HG02678 (cell line): ENCODE measurements at regions not wholly inside any gene's neighbourhood (a gene's known extent, or its start where the extent isn't known, plus 50 kb on each side); places are given as distances from the start of the nearest gene placed in this dataset.

Experiments
- ATAC-seq: cut with Tn5 transposase; IDR thresholded peaks from one replicate; pipeline ENCODE4 v1.9.1; 2021; ENCODE audit warnings: mild to moderate bottlenecking, moderate library complexity; ENCODE audit not compliant: unreplicated experiment

DNA sequence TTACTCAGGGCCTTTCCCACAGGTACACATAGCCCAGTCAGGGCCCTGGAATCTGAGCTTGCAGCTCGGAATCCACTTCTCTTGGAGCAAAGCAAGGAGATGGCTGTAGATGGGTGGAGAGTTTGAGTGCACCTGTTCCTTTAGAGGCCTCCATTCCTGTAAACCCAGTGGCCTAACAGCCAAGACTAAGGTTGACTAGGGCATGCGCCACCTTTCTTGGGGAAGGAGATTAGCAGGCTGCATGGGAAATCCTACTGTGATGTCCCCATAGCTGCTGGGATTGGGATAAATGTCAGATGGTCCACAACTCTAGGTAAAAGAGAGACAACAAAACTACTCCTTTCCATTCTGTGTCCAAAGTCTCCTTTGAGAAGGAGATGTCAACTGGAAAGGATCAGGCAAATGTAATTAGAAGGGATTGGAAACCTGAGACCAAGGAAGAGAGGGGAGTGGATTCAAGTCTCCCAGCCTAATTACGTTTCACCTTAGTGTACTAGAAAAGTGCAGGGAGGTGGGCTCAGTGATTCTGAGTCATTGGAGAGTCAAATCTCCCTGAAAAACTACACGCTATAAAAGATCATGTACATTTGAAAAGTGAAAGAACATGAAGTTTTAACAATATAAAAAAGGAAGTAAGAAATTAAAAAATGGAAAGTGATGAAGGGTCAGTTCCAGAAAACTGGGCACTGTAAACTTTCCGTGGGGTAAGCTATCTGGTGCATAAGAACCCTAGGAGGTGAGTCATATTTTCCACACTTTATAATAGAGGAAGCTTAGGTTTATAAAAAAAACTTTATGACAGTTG, 104.2 kb downstream of the SEC61B start:
- no peak for ATAC-seq

DNA sequence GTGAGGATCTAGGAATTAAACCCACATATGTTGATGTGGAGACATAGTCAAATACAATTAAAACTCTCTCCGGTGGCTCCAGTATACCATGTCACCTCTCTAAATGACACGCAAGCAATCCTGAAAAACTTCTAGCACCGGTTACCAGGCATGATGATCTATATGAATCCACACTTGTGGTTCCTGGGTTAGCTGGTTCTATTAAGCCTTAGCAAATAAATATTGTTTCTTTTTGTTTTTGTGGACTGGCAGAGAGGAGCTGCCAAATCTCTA, 104.8 kb downstream of the SEC61B start:
- ATAC-seq, result no peak

DNA sequence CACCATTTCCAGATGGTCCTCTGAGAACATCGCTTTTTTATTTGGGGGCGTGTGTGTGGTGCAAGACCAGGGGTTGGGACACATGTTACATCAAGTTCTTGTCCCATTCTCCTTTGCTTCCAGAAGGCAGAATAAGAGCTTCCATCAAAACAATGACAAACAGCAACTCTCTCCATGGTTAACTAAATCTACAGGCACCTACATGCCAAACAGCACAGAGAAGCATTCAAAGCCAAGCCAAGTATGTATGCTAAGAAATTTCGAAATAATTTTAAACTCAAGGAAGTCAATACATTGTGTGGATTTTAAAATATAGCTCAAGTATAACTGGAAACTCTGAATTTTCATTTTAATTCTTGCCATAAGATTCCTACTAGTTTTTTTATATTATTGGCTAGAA, 105.6 kb downstream of the SEC61B start:
- no peak for ATAC-seq

DNA sequence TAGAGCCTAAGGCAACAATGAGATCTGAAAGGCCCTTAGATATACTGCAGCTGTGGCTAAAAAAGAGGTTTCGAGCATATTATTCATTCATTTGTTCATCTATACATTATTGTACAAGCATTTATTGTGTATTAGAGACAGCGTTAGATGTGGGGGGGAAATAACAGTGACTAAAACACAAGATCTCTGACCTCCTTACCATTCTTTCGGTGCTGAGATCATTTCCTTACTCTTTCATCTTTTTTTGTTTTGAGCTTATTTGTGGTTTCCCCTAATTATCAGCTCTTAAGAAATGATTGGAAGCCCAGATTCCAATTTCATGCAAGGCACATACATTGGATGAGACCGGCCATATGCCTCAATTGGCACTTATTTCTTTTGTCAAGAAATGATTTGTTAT, 113.2 kb downstream of the SEC61B start:
- no peak for ATAC-seq

DNA sequence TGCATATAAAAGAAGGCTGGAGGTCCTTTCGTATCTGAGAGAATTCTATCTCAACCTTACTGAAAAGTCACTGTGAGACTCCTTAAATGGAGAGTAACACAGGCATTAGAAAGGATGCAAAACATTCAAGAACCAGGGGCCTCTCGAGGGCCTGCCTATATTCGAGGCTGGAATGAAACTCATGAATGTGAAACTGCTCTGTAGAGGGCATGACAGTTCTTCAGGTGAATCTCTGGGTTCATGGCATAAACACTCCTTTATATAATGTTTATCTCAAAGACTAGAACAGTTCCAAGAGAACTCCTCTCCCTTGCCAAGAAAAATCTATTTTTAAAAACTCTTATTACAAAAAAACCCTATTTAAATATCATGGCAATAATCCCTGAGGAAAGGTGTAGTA, 113.9 kb downstream of the SEC61B start:
- no peak for ATAC-seq

DNA sequence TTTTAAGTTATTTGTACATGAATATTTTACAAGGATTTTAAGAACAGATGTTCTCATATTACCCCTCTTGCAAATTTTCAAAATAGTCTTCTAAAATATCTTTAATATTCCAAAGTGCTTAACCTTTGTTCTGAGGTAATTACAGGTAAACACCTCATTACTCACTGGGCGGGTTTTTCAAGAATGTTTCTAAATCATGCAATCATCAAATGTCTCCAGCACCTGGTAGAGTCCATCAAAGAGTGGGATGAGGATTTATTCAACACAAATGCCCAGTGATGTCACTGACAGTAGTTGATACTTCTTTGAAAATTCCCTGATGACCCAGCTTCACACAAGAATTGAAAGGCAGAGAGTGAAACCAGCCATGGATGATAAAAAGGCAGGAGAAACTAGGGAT, 114.4 kb downstream of the SEC61B start:
- no peak for ATAC-seq

DNA sequence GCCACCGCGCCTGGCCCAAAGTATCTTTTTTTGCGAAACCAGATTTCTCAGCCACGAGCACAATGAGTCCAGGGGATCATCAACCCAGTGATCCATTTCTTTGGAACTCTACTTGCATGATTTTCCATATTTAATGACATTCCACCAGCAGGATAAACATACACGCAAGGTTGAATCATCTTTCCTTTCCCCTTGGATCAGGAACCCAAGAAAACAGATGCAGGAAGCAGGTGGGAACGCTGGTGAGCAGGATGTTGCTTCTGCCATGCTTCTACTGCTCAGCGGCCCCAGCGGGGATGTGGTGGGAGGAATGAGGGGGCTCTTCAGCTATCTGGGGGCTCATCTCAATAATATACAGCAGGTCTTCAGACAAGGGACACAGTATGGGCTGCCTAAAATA, 118.2 kb downstream of the SEC61B start:
- ATAC-seq, result no peak

DNA sequence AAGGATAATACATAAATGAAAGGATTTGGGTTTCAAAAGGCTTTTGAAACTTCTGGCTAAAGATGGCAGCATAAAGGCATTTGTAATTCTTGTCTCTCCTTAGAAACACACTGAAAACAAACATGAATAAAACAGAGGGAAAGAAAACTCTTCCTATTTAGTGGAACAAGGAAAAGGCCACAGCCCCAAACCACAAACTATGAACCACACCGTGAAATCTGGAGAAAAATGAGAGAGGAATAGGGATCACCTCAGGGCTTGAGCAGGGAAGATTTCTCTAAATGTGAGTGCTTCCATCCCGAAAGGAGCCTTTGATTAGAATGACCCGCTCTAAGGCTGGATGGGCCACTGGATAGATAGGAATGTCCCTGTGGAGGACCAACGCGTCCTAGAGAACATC, 119.6 kb downstream of the SEC61B start:
- no peak for ATAC-seq

DNA sequence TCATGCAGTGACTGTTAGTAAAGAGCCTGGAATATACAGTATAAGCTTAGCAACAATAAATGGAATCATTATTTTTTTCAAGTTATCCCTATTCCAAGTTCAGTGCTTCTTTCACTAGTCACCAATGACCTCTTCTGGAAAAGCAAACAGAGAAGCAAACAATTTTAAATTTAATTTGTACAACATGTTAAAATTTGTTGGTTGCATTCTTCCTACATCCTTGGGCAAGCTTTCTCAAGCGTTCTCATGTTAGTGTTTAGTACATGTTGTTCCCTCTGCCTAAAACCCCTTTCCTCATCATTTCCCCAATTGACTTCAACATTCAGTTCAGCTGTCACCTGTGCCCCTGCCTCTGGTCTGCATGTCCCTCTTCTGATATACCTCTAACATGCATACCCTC, 123.4 kb downstream of the SEC61B start:
- ATAC-seq, result no peak

DNA sequence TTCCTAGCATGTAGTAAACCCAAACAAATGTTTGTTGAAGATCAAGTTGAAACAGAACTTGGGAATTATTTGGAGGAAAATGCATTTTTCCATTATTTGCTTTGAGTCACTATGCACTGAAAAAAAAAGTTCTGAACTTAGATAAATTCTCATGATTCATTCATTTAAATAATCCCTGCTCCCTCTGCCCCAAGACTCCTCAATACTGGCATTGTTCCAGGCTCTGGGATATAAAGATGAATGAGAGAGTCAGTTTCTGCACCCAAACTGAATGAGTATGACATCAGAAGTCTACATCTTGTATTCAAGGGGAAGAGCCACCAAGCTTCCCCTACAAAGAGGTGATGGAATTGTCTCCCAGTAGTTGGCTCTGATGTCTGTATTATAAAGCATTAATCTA, 123.9 kb downstream of the SEC61B start:
- no peak for ATAC-seq

DNA sequence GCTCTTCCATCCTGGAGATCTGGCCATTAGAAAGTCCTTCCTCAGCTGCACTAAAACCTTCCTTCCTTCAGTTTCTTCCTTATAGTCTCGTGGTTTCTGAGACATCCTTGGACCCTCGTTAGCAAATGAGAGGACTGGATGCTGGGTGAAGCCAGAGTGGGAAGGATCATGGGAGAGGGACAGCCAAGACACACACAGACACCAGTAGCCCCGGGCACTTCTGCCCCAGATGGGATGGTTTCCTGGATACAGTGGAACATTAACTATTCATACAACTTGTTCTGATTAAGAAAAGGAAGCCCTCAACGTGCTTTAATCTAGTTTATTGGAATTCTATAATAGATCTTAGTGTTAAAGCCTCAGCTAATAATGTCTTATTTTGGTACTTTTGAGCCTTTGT, 125.5 kb downstream of the SEC61B start:
- ATAC-seq, result no peak

DNA sequence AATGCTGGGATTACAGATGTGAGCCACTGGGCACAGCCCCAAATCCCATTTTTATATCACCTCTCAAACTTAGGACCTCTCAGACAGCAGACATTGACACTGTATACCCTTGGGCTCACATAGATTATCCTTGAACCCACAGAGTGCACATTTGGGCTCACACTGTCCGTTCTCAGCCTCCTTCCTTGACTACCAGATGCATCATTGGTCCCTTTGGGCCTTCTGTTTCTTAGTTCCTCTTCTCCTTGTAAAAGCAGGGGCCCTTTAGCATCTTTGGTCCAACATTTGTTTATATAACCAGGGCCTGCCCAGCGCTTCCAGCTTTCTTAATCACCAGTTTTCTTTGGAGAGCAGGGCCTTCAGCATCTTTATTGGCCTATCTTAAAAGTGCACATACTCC, 126.2 kb downstream of the SEC61B start:
- no peak for ATAC-seq

DNA sequence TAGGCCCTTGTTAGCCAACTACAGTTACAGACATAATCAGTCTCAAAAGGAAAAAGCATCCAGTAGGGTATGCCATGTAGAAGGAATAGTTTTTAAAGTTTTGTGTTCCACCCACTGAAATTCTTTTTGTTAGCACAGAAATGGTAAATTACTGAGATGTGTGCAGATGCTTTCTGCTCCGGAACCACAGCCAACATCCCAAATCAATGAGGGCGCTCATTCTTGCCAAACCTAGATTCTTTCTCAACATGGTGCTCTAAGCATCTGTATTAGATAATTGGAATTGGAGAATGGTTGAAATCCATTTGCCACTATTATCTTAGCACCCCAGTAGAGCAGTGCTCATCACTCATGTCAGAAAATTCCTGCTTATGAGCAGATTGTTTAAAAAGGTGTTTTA, 127.8 kb downstream of the SEC61B start:
- ATAC-seq, result no peak

DNA sequence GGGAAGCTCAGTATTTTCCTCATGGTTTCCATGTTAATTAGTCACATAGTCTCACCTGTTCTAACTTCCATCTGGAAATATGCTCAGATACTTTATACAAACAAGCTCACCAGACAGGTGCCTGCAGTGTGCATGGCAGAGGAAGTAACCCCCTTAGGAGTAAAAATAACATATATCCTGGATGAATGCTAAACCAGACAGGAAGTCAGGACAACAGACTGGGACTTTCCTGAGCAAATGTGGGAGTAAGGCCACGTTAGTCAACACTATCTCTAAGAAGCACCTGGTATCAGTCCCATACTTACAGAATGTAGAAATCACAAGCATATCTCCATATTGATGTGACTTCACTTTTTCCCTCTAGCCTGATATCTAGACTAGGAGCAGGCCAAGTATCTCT, 128.4 kb downstream of the SEC61B start:
- no peak for ATAC-seq

DNA sequence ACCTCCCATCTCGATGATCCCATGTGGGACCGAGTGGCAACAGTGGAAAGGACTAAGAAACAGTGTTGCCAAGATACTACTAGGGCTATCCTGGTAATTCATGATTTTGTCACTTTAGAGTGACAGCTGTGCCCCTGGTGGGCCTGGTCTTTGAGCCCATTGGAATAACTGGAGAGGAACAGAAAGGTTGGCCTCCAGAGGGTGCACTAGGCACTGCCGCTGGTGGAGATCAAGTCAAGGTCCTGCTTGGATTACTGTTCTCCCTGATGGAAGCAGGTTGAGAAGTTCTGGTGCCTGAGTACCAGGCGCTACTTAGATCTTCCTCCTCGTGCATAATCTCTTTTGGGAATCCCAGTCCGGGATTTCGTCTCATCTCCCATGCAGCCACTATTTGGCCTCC, 129.6 kb downstream of the SEC61B start:
- no peak for ATAC-seq

DNA sequence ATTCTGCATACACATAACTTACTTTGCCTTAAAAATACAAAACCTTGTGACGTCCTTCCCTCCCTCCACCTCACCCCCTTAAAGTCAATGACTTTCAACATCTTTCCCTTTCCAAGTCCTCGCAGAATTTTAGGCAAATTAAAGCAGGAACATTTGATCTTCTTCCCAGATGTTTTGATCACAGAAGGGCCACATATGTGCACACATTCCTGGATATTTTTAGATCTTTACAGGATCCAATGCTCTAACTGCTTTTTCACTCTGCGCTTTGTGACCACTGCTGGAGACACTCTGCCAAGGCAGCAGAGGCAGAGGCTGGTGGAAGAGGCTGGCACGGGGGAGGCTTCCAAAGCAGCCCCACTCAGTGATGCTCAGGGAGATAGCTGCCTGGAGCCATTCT, 130.7 kb downstream of the SEC61B start:
- no peak for ATAC-seq

DNA sequence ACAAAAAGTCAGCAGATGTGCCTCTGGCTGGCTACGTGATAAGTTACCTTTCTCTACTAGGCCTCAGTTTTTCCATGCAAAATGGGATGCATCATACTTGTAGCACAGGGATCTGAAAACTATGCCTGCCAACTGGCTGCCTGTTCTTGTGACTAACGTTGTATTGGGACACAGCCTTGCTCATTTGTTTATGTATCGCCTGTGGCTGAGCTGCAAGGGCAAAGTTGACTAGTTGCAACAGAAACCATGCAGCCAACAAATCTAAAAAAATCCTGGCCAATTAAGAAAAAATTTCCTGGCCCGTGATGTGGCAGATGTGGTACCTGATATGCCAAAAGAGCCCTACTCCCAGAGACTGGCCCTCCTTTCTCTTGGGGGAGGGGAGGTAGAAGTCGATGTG, 131.3 kb downstream of the SEC61B start:
- no peak for ATAC-seq

DNA sequence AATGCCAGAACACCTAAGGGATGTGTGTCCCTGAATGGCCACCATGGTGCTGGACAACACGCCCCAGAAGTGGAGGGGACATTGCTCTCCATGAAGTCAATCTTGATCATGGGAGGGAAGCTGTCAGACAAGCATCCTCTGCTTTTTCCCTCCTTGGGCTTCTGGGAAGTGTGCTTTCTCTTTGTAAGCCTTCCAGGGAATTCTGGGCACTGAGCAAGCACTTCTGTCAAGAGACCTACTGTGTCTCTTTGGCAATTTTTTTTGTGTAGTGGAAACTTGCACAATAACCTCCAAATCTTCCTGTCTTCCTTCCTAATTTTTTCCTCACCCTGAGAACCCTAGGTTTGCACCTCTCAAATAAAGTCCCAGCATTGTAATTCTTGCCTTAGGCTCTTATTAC, 132.0 kb downstream of the SEC61B start:
- ATAC-seq, result no peak

DNA sequence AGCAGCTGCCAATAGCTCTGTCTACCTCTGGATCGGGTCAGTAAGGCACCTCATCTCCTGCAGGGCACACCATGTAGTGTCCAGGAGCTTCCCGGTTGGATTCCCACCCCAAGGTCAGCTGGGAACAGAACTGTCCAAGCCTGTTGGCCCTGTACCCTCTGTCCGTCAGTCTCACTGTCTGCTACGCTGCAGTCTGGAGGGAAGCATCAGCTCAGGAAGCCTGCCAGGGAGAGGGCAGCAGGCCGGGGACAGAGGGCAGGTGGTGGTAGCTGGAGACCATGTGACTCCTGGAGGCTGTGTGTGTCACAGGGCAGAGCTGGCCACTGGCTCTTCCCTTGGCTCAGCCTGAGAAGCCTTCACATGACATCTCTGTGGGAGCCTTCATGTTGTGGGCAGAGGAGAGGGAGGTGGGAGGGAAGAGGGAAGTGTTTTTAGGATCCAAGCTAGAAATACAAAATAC, 134.5 kb downstream of the SEC61B start:
- ATAC-seq, result no peak

DNA sequence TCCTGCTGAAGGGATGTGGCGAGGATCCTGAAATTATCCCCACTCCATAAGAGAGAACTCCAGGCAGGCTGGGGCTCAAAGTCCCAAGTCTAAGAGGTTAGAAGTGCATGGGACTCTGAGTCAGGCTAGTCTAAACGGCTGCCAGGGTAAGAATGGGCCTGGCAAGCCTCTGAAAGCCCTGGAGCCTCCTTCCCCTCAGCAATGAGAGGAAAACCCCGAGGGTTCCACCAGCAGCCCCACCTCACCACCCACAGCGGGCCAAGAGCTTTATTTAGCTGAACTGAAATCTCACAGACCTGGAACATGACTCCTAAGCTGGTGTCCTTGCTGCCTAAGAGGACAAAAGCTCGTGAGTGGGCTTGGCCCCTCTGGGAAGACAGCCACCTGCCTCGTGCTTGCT, 135.5 kb downstream of the SEC61B start:
- no peak for ATAC-seq

DNA sequence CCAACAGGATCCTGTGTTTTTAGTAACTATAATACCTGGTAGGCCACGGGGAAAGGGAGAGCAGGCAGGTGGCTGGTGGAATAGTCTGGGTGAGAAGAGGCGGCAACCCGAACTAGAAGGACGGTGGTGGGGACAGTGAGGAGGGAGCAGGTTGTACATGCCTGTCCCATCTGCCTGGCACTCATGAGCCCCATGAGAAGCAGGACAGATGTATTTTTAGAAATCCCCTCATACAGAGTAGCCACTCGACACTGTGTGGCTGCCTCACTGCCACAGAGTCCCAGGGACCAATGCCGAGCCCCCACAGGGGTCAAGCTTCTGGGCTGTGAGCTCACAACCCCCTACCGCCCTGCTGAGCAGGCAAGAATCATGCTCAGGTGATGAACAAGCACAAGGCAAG, 136.6 kb downstream of the SEC61B start:
- no peak for ATAC-seq

DNA sequence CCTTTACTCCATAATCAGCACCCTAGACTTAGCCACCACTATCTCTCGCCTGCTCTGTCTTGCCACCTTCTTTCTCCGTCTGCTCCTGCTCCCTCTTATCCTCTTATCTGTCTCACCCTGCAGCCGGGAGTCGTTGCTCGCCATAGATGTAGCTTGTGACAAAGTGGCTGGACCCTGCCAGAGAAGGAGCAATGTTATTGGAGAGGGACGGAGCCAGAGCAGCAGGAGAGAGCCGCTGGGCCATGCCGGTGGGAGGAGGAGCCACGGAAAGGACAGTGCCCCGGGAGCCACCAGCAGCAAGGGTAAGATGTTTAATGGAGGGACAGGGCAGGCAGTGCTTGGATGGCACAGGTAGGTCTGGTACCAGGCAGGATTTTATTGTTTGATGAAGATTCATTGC, 137.3 kb downstream of the SEC61B start:
- no peak for ATAC-seq

DNA sequence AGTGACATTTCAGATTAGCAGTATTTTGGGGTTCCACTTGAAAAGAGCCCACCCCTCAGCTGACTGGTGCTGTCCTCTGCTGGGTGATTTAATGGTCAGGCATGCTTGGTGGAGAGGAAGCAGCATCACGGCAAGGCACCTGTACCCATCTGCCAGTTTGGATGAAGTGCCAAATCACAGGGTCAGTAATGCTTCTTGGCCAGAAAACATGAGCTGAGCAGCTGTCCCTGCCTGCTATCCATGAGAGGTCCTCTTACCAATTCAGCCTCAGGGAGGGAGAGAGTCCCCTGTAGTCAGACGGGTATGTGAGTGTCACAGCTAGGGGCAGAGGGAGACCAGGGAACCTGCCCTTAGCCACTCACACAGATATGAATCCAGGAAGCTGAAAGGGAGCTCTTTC, 137.9 kb downstream of the SEC61B start:
- ATAC-seq, result no peak
